DMS53 treated with DMSO at 0.1 percent for 48 hours (cell line): ENCODE measurements at regions not wholly inside any gene's neighbourhood (a gene's known extent, or its start where the extent isn't known, plus 50 kb on each side); places are given as distances from the start of the nearest gene placed in this dataset.

Experiments
- DNase-seq: peaks from one replicate; lab custom pipeline; 2025; ENCODE audit not compliant: unreplicated experiment; lab: John Stamatoyannopoulos, UW

- DNase-seq: no peak
Observed at GRCh38 chr5:159385536-159385935, 55.2 kb upstream of the IL12B start.

GRCh38 chr5:159386028-159386711, 55.9 kb upstream of the IL12B start:
- no peak for DNase-seq

- no peak for DNase-seq
Observed at GRCh38 chr5:159392871-159393270, 62.6 kb upstream of the IL12B start.

GRCh38 chr5:159393854-159394274, 63.6 kb upstream of the IL12B start:
- peak; percentile 6 for DNase-seq

GRCh38 chr5:159395202-159395601, 64.9 kb upstream of the IL12B start:
- no peak for DNase-seq

GRCh38 chr5:159398936-159399335, 68.6 kb upstream of the IL12B start:
- no peak for DNase-seq

GRCh38 chr5:159400476-159400875, 70.2 kb upstream of the IL12B start:
- no peak for DNase-seq

- DNase-seq: no peak
Observed at GRCh38 chr5:159402311-159402710, 72.0 kb upstream of the IL12B start.

GRCh38 chr5:159402856-159403255, 72.6 kb upstream of the IL12B start:
- DNase-seq: no peak

GRCh38 chr5:159403906-159404681, 73.8 kb upstream of the IL12B start:
- DNase-seq: no peak

- no peak for DNase-seq
Observed at GRCh38 chr5:159405611-159406031, 75.3 kb upstream of the IL12B start.

- DNase-seq: no peak
Observed at GRCh38 chr5:159406571-159406970, 76.3 kb upstream of the IL12B start.

GRCh38 chr5:159409801-159410200, 79.5 kb upstream of the IL12B start:
- DNase-seq: no peak

- DNase-seq: no peak
Observed at GRCh38 chr5:159410480-159410879, 80.2 kb upstream of the IL12B start.

GRCh38 chr5:159411115-159411514, 80.8 kb upstream of the IL12B start:
- no peak for DNase-seq

GRCh38 chr5:159412284-159413046, 82.2 kb upstream of the IL12B start:
- no peak for DNase-seq

GRCh38 chr5:159414021-159414420, 83.7 kb upstream of the IL12B start:
- DNase-seq: no peak

GRCh38 chr5:159415301-159415937, 85.1 kb upstream of the IL12B start:
- no peak for DNase-seq

GRCh38 chr5:159416438-159416837, 86.2 kb upstream of the IL12B start:
- DNase-seq: no peak

GRCh38 chr5:159417170-159417569, 86.9 kb upstream of the IL12B start:
- DNase-seq: no peak

- no peak for DNase-seq
Observed at GRCh38 chr5:159419576-159419975, 89.3 kb upstream of the IL12B start.
